HG03378 (cell line): ENCODE measurements at regions not wholly inside any gene's neighbourhood (a gene's known extent, or its start where the extent isn't known, plus 50 kb on each side); places are given as distances from the start of the nearest gene placed in this dataset.
"Not testable (repeated sequence)": the region's sequence is repeated elsewhere in the genome, so short reads cannot be mapped to it uniquely, and the experiment has no call there.

Experiments
- ATAC-seq: cut with Tn5 transposase; IDR thresholded peaks from one replicate; pipeline ENCODE4 v1.9.1; 2021; ENCODE audit warnings: mild to moderate bottlenecking, moderate library complexity; ENCODE audit not compliant: unreplicated experiment

DNA sequence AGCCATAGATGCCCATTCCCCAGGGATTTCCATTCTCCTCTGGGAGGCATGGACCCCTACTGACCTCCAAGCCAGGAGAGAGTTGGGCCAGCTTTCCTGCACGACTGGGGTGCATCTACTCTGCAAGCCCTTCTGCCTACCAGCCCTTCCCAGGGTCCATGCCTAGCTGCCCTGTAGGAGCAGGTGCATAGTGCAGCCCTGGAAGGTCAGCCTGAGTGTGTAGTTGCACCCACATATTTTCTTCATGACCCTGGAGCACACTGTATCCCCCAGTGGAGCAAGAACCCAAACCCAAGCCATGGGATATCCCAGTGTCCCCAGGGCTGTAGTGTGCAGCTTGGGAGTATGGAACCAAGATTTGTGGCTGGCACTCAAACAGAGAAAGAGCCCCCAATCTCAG, 155.6 kb upstream of the GOLGA6L22 start:
- not testable (repeated sequence) for ATAC-seq
